K562 (cell line): ENCODE measurements at regions not wholly inside any gene's neighbourhood (a gene's known extent, or its start where the extent isn't known, plus 50 kb on each side); places are given as distances from the start of the nearest gene placed in this dataset.

Source experiments
- ATAC-seq: fragments of 200-7000 bp; cut with Tn5 transposase; 3 replicates; pipeline ENCODE4 v1.9.1; 2020; ENCODE audit warnings: moderate library complexity
- BruUV-seq: library from RNA; stranded (reverse); fragments of 400-500 nt; replicated peaks from 2 replicates; lab custom pipeline; 2021; lab: Mats Ljungman, UMichigan
- CTCF ChIA-PET: fragments of 300-600 bp; formaldehyde crosslinking; extraction: SDS; loops from one replicate; lab custom pipeline; 2021; ENCODE audit warnings: low intra/inter-chr PET ratio; lab: Yijun Ruan, JAX
- POLR2A ChIA-PET: fragments of 300-600, 350-650 bp; sonication (Branson Sonifier 250); formaldehyde crosslinking; extraction: SDS; loops from one replicate; lab custom pipeline; 2021; ENCODE audit warnings: antibody characterized with exemption, inconsistent platforms; lab: Yijun Ruan, JAX
- DNase-seq, 4 experiments: peaks; one replicate each; pipeline versions ENCODE4 v3.0.0 to v3.0.0-alpha.2; 2011 to 2018; ENCODE audit warnings: low spot score in 3 of 4, mixed read lengths in 3 of 4; ENCODE audit errors: extremely low read depth in 1 of 4
- FAIRE-seq: peaks from 2 replicates; lab custom pipeline; 2011; peaks lifted over from hg19 to GRCh38; lab: Jason Lieb, UNC
- H2AFZ ChIP-seq: 2 replicates; pipeline ENCODE4 v1.6.0; 2011; ENCODE audit warnings: low read depth, low read length, control low read depth, inconsistent platforms
- H3K27ac ChIP-seq: fragments of 200-600 bp; 3 replicates; pipeline ENCODE4 v1.8.0; 2011; ENCODE audit warnings: low read depth, mild to moderate bottlenecking, control low read depth, inconsistent platforms, low read length, moderate library complexity, mixed read lengths; ENCODE audit errors: extremely low read depth
- H3K27me3 ChIP-seq, 2 experiments: fragments of 300-600 bp in 1 of 2; 2 replicates in 1 of 2; 3 replicates in 1 of 2; pipeline versions ENCODE4 v1.6.0 to v1.8.0; 2011; ENCODE audit warnings: inconsistent platforms in 2 of 2, low read length in 2 of 2, mild to moderate bottlenecking in 1 of 2, mixed read lengths in 1 of 2, moderate library complexity in 1 of 2; ENCODE audit not compliant: control insufficient read depth in 2 of 2, insufficient read depth in 2 of 2
- H3K36me3 ChIP-seq: fragments of 300-600 bp; 3 replicates; pipeline ENCODE4 v1.8.0; 2011; ENCODE audit warnings: mild to moderate bottlenecking, low read length, inconsistent platforms; ENCODE audit not compliant: control insufficient read depth, insufficient read depth
- H3K4me1 ChIP-seq, 2 experiments: fragments of 200-600 bp in 1 of 2; replicated peaks in 1 of 2; 2 replicates in 1 of 2; 3 replicates in 1 of 2; pipeline versions ENCODE4 v1.5.1 to v1.8.0; 2011; ENCODE audit warnings: inconsistent platforms in 2 of 2, low read length in 2 of 2, mild to moderate bottlenecking in 1 of 2, mixed read lengths in 1 of 2, moderate library complexity in 1 of 2; ENCODE audit not compliant: control insufficient read depth in 2 of 2, insufficient read depth in 2 of 2
- H3K4me2 ChIP-seq: 2 replicates; pipeline ENCODE4 v1.6.1; 2011; ENCODE audit warnings: low read length, control low read depth, inconsistent platforms, mixed read lengths; ENCODE audit not compliant: insufficient read depth
- H3K4me3 ChIP-seq: fragments of 200-600 bp; sonication (generic), shearing (Covaris generic); 2 replicates; pipeline ENCODE4 v1.5.1; 2016; ENCODE audit warnings: control low read depth, inconsistent platforms
- H3K79me2 ChIP-seq: fragments of 200-600 bp; 3 replicates; pipeline ENCODE4 v1.8.0; 2011; ENCODE audit warnings: low read length, inconsistent platforms; ENCODE audit not compliant: control insufficient read depth, insufficient read depth
- H3K9ac ChIP-seq, 2 experiments: 2 replicates each; pipeline versions ENCODE4 v1.6.0 to v1.6.1; 2011; ENCODE audit warnings: low read depth in 2 of 2, low read length in 2 of 2, control low read depth in 1 of 2, inconsistent platforms in 1 of 2, mild to moderate bottlenecking in 1 of 2, mixed read lengths in 1 of 2; ENCODE audit not compliant: insufficient read depth in 1 of 2
- H3K9me1 ChIP-seq: one replicate; pipeline ENCODE4 v1.6.0; 2011; ENCODE audit warnings: inconsistent platforms, mild to moderate bottlenecking, low read length, moderate library complexity; ENCODE audit not compliant: control insufficient read depth, insufficient read depth
- H3K9me3 ChIP-seq: replicated peaks from 2 replicates; pipeline ENCODE4 v1.5.1; 2011; ENCODE audit warnings: low read depth, low read length, inconsistent platforms; ENCODE audit not compliant: control insufficient read depth, insufficient read depth
- H4K20me1 ChIP-seq: replicated peaks from 2 replicates; pipeline ENCODE4 v1.6.1; 2011; ENCODE audit warnings: low read length, inconsistent platforms, mixed read lengths; ENCODE audit not compliant: control insufficient read depth, insufficient read depth
- EHMT2 ChIP-seq: fragments of 450-650 bp; IDR thresholded peaks from 2 replicates; pipeline ENCODE4 v1.6.1; 2018; ENCODE audit warnings: antibody characterized with exemption
- FOSL1 ChIP-seq: fragments of 200-800 bp; sonication (Bioruptor generic); conservative IDR thresholded peaks from 2 replicates; pipeline ENCODE4 v1.6.1; 2016; ENCODE audit warnings: missing genetic modification characterization, missing compliant biosample characterization
- ZFPM2 ChIP-seq: fragments of 250-450 bp; sonication (Bioruptor Pico); IDR thresholded peaks from 2 replicates; pipeline ENCODE4 v1.5.1; 2022; ENCODE audit warnings: mild to moderate bottlenecking
- WGBS: fragments of 100-300 bp; shearing (Covaris generic); methylation state at CpG from one replicate; pipeline ENCODE4 v1.1.6; 2016; ENCODE audit warnings: low coverage, mixed read lengths; ENCODE audit not compliant: insufficient coverage; ENCODE audit errors: missing lambda C conversion rate; 5-methylcytosine and 5-hydroxymethylcytosine counted together
- in situ Hi-C: fragments of 300-500 bp; cut with MboI; formaldehyde crosslinking; loops from 4 replicates; pipeline ENCODE4 v1.15.0; 2018; ENCODE audit warnings: inconsistent platforms, mixed read lengths
- intact Hi-C: fragments of 100-400 bp; cut with micrococcal nuclease; formaldehyde crosslinking; loops from 2 replicates; pipeline ENCODE4 v1.14.2; 2022

DNA sequence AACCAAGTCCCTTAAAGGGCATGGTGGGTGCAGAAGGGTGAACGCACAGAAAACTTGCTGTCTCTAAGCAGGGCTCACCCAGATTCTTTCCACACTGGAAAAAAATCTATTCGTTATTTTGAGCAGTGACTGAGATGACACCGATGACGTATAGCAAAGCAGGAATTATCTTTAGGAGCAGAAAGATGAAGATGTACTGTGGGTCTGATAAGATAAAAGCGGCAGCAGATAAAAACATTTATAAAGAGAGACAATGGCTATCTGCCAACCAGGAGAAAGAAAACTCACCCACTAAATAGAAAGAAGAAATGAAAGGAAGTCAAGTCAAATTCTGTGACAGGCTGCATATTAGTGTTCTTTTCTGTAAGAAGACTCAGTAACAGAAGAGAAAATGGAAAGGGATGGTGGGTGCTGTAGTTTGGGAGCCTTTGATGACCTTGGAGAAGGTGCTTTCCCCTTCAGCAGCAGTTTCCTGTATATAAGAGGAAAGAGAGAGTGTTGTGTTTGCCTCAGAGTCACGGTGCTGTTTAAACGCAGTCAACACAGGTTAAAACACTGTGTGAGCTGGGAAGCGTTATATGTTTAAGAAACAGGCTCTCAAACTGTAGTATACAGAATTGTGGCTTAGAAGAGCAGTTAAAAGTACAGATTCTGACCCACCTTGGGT, 111.6 kb downstream of the AQP9 start (continued):
- no peak for TF ChIP-seq EHMT2

DNA sequence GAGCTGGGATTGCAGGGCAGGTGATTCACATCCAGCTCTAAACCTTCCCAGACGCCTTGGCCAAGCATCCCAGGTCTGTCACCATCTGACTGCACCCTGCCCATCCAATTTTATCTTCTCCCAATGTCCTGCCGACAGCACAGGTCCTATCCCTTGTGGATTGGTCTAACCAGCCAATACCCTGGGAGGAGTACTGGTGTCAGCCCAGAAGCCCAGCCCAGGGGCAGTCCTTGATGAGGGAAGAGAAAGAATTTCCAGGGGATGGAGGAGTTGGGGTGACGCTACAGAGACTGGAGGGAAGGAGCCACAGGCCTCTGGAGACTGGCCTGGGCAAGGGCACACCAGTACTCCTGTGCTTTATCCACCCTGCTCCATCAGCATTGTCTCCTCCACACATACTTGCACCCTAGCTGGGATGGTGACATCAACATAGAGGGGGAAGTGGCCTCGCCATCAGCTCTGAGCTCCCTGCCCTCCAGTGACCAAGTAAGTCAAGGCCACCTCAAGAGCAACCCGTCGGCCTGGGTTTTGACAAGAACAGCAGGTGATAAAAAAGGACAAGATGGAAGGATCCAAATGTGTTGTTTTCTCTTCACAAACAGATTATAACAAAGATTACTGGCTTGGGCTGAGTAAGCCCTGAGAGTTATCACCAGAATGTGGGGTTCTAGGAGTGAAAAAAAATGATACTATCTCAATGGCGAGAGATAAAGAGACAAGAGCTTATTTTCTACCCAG, 114.6 kb downstream of the AQP9 start:
- CTCF ChIA-PET: no interaction called here

More for the DNA sequence above, 114.6 kb downstream of the AQP9 start:
- peaks cover 0 to 9% of the 10 kb centered on the region in 2 experiments; a peak in 2 of 5 replicates for H3K4me1 ChIP-seq
- intact Hi-C loops (no loop called here), in situ Hi-C loops (loop anchor here (10.0 kb wide), 1 partner anchor 382 kb away; no protein-coding TSS in a partner anchor)
- H3K79me2 ChIP-seq: no peaks in the 10 kb centered on the region
- WGBS: 15% methylated on average over 7 of the region's 7 CpGs
- H3K9me3 ChIP-seq: no peaks in the 10 kb centered on the region
- H3K36me3 ChIP-seq: no peaks in the 10 kb centered on the region
- H3K27ac ChIP-seq: no peak overlapping the region
- no peak overlapping the region for H3K4me2 ChIP-seq
- no peaks in the 10 kb centered on the region for H3K9me1 ChIP-seq
- no peaks in the 10 kb centered on the region for H4K20me1 ChIP-seq
- no peak overlapping the region for H3K9ac ChIP-seq
- TF ChIP-seq ZFPM2: no peak
- TF ChIP-seq FOSL1: 0 out of 2 replicates have a peak, but pooled peaks have one; percentile 24
- H2AFZ ChIP-seq: no peak overlapping the region
- no peak for FAIRE-seq
- POLR2A ChIA-PET: interaction anchor here (0.6 to 1.2 kb wide), 5 partner anchors 11 to 517 kb away, joined by 3 to 6 read pairs (median 3); no protein-coding TSS in a partner anchor
- no TSS peak for BruUV-seq
- no peaks in the 10 kb centered on the region; a peak in 1 of 5 replicates for H3K27me3 ChIP-seq
- DNase-seq: no peak
- no peak overlapping the region for H3K4me3 ChIP-seq
- no peak for ATAC-seq
